Activated naive CD4-positive, alpha-beta T cell treated with anti-CD3 and anti-CD28 coated beads, Interleukin-2, amount 10 ng/mL, durations not matched to agents 7 days and 5 days (primary cell): ENCODE measurements at regions not wholly inside any gene's neighbourhood (a gene's known extent, or its start where the extent isn't known, plus 50 kb on each side); places are given as distances from the start of the nearest gene placed in this dataset.

Experiments
- CTCF ChIA-PET: fragments of 350-600 bp; sonication (Branson Sonifier 250); formaldehyde crosslinking; loops from one replicate; lab custom pipeline; 2021; ENCODE audit warnings: antibody characterized with exemption; lab: Charles Lee
- DNase-seq: peaks from one replicate; pipeline ENCODE4 v3.0.0-alpha.2; 2020
- H3K27ac Mint-ChIP-seq: one replicate; pipeline ENCODE4 v1.8.0; 2021; ENCODE audit warnings: mild to moderate bottlenecking, moderate library complexity, mixed read lengths
- H3K27me3 Mint-ChIP-seq: one replicate; pipeline ENCODE4 v1.8.0; 2021; ENCODE audit warnings: mild to moderate bottlenecking, mixed read lengths
- H3K36me3 Mint-ChIP-seq: one replicate; pipeline ENCODE4 v1.8.0; 2021; ENCODE audit warnings: mixed read lengths
- H3K4me1 Mint-ChIP-seq: one replicate; pipeline ENCODE4 v1.8.0; 2021; ENCODE audit warnings: mixed read lengths
- H3K4me3 Mint-ChIP-seq: one replicate; pipeline ENCODE4 v1.8.0; 2021; ENCODE audit warnings: mild to moderate bottlenecking, moderate library complexity, mixed read lengths
- H3K9me3 Mint-ChIP-seq: one replicate; pipeline ENCODE4 v1.8.0; 2021; ENCODE audit warnings: mixed read lengths

DNA sequence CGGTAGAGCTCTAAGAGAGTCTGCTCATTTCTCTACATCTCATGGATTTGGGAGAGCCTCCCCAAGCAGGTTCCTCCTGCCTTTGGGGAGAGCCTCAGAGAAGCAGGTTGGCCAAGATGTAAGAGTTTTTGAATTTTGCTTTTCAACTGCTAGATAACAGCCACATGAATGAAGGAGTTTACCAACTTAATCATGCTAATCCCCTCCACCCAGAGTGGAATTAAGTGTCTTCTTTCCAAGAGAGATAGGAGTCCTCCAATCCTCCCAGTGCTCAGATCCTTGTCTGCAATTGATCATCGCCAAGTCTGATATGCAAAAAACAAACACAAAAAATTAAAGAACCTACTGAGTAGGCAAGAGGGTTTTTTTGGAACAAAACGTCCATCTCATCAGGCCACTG is 99.4 kb upstream of the MAP3K1 start:
- Mint-ChIP-seq H3K27ac (no peak overlapping the region), H3K9me3 (peaks cover 1% of the 10 kb centered on the region), H3K27me3 (peaks cover 49% of the 10 kb centered on the region), H3K4me1 (peaks cover 30% of the 10 kb centered on the region), H3K4me3 (no peak overlapping the region), H3K36me3 (peaks cover 6% of the 10 kb centered on the region)
- DNase-seq = no peak
- CTCF ChIA-PET = no interaction called here

- Mint-ChIP-seq H3K36me3 (peaks cover 26% of the 10 kb centered on the region), H3K4me1 (peaks cover 40% of the 10 kb centered on the region), H3K27ac (no peak overlapping the region), H3K27me3 (peaks cover 34% of the 10 kb centered on the region), H3K9me3 (peaks cover 13% of the 10 kb centered on the region), H3K4me3 (no peak overlapping the region)
- no peak for DNase-seq
- CTCF ChIA-PET = interaction anchor here (1.1 kb wide), 1 partner anchor 9 kb away, joined by 3 read pairs; no protein-coding TSS in a partner anchor
These were observed 102.3 kb upstream of the MAP3K1 start for GRCh38 chr5:56712895-56713591.

DNA sequence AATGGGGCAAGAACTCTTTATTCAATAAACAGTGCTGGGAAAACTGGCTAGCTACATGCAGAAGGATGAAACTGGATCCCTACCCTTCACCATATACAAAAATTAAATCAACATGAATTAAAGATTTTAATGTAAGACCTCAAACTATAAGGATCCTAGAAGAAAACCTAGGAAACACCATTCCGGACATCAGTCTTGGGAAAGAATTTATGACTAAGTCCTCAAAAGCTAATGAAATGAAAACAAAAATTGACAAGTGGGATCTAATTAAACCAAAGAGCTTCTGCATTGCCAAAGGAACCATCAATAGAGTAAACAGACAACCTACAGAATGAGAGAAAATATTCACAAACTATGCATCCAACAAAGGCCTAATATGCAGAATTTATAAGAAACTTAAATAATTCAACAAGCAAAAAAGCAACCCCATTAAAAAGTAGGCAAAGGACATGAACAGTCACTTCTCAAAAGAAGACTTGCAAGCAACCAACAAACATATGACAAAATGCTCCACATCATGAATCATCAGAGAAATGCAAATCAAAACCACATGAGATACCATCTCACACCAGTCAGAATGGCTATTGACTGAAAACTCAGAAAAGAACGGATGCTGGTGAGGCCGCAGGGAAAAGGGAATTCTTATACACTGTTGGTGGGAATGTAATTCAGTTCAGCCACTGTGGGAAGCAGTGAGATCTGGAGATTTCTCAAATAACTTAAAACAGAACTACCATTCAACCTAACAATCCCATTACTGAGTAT is 104.3 kb upstream of the MAP3K1 start:
- no peak overlapping the region for H3K4me3 Mint-ChIP-seq
- peaks cover 14% of the 10 kb centered on the region for H3K9me3 Mint-ChIP-seq
- peaks cover 16% of the 10 kb centered on the region for H3K27me3 Mint-ChIP-seq
- CTCF ChIA-PET = no interaction called here
- peaks cover 30% of the 10 kb centered on the region for H3K36me3 Mint-ChIP-seq
- peaks cover 26% of the 10 kb centered on the region for H3K4me1 Mint-ChIP-seq
- peak overlapping the region; percentile 58 for H3K27ac Mint-ChIP-seq
- no peak for DNase-seq

DNA sequence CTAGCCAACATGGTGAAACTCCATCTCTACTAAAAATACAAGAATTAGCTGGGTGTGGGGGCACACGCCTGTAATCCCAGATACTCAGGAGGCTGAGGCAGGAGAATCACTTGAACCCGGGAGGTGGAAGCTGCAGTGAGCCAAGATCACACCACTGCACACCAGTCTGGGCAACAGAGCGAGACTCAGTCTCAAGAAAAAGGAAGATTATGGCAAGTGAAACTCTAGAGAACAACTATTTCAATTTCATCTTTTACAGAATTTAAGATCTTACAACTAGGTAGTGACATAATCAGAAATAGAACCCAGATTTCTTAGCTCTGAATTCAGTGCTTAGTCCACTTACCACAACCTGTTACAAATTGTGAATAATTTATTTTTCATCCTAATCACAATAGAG is 108.8 kb upstream of the MAP3K1 start:
- Mint-ChIP-seq H3K4me1 (peaks cover 47% of the 10 kb centered on the region), H3K9me3 (peaks cover 14% of the 10 kb centered on the region), H3K36me3 (peaks cover 33% of the 10 kb centered on the region), H3K4me3 (no peak overlapping the region), H3K27me3 (peaks cover 10% of the 10 kb centered on the region), H3K27ac (no peak overlapping the region)
- DNase-seq = no peak
- CTCF ChIA-PET = no interaction called here

DNA sequence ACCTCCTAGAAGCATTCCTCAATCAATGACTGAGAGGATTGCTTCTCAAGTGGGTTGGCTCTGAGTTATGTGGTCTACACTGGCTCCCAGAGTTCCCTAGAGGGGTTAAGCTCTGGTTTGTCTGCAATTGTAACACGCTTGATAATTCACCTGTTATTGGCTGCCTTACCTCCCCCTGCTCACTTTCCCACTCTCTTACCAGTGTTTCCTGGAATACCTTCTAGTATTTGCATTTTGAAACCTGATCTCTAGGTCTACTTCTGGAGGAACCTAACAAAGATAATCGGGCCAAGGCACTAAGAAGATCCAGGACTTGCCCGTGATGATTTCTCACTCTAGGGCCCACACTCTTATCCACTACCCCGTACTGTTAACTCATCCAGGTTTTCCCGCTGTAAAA is 110.1 kb upstream of the MAP3K1 start:
- CTCF ChIA-PET = no interaction called here
- Mint-ChIP-seq H3K4me3 (no peak overlapping the region), H3K9me3 (peaks cover 12% of the 10 kb centered on the region), H3K27ac (no peak overlapping the region), H3K27me3 (peaks cover 10% of the 10 kb centered on the region), H3K36me3 (peaks cover 33% of the 10 kb centered on the region), H3K4me1 (peaks cover 47% of the 10 kb centered on the region)
- DNase-seq = no peak

DNA sequence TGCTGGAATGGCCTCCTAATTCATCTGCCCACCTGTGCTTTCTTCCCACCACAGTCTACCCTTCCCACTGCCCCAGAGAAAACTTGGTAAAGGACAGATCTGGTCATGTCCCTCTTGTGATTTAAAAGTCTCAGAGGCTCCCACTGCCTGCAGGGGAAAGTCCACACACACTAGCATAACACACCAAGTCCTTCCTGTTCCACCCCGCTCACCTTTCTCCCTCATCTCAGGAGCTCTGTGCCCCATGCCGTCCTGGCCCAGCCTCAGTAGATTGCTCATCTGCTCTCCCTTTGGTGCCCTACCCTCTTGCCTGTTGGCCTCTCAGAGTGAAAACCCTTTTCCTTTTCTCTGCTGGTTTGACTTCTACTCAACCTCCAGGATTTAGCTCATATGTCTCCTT is 111.4 kb upstream of the MAP3K1 start:
- CTCF ChIA-PET = interaction anchor here (0.9 to 1.0 kb wide), 2 partner anchors 10 to 34 kb away, joined by 3 read pairs; no protein-coding TSS in a partner anchor
- DNase-seq = no peak
- no peak overlapping the region for H3K4me3 Mint-ChIP-seq
- H3K27me3 Mint-ChIP-seq = peaks cover 6% of the 10 kb centered on the region
- H3K27ac Mint-ChIP-seq = no peak overlapping the region
- peaks cover 54% of the 10 kb centered on the region for H3K4me1 Mint-ChIP-seq
- peaks cover 4% of the 10 kb centered on the region for H3K9me3 Mint-ChIP-seq
- H3K36me3 Mint-ChIP-seq = peaks cover 22% of the 10 kb centered on the region

DNA sequence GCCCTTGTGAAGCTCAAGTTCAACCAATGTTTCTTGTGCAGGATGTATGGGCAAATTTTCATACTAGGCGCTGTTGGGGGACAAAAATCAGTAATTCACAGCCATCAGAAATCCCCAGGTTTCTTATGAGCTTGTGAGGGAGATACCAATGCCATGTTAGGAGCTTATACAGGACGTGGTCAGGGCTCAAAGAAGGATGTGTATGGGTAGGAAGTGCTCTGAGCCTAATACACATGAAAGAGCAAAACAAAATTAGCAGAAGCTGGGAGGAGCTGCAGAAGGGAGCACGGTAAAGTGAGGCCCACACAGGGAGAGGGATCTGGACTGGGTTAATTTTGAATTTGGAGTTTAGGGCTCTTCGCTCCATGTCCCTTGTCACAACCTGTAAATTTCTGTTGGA is 114.6 kb upstream of the MAP3K1 start:
- H3K27ac Mint-ChIP-seq = peak overlapping the region; percentile 65
- H3K4me1 Mint-ChIP-seq = peaks cover 80% of the 10 kb centered on the region
- CTCF ChIA-PET = interaction anchor here (0.6 to 1.3 kb wide), 2 partner anchors 35 to 126 kb away, joined by 3 read pairs; no protein-coding TSS in a partner anchor
- peaks cover 10% of the 10 kb centered on the region for H3K36me3 Mint-ChIP-seq
- H3K9me3 Mint-ChIP-seq = no peaks in the 10 kb centered on the region
- H3K27me3 Mint-ChIP-seq = peaks cover 6% of the 10 kb centered on the region
- peak; percentile 34 for DNase-seq
- H3K4me3 Mint-ChIP-seq = peak overlapping the region; percentile 5

DNA sequence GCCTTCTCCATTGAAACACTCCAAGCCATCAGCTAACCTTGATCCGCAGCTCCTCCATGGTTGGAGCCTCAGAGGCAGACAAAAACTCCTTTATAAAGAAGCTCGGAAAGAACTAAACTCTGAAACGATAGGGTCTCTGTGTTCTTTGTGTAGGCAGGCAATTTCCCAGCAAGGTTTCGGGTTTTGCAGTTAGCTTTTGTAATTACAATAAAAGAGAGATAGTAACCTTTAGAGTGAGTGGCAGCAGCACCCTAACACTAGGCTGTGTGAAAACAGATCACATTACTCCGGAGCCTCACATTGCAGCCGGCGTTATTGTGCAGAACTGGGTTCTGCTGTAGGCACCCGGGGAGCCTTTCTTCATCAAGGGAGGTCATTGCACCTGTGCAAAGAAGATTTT is 115.8 kb upstream of the MAP3K1 start:
- H3K27me3 Mint-ChIP-seq = peaks cover 6% of the 10 kb centered on the region
- CTCF ChIA-PET = interaction anchor here (0.7 to 1.6 kb wide), 2 partner anchors 104 to 139 kb away, joined by 3 read pairs; no protein-coding TSS in a partner anchor
- DNase-seq = no peak
- peak overlapping the region; percentile 89 for H3K27ac Mint-ChIP-seq
- peaks cover 12% of the 10 kb centered on the region for H3K36me3 Mint-ChIP-seq
- H3K4me3 Mint-ChIP-seq = peak overlapping the region; percentile 8
- peaks cover 82% of the 10 kb centered on the region for H3K4me1 Mint-ChIP-seq
- peaks cover 7% of the 10 kb centered on the region for H3K9me3 Mint-ChIP-seq

DNA sequence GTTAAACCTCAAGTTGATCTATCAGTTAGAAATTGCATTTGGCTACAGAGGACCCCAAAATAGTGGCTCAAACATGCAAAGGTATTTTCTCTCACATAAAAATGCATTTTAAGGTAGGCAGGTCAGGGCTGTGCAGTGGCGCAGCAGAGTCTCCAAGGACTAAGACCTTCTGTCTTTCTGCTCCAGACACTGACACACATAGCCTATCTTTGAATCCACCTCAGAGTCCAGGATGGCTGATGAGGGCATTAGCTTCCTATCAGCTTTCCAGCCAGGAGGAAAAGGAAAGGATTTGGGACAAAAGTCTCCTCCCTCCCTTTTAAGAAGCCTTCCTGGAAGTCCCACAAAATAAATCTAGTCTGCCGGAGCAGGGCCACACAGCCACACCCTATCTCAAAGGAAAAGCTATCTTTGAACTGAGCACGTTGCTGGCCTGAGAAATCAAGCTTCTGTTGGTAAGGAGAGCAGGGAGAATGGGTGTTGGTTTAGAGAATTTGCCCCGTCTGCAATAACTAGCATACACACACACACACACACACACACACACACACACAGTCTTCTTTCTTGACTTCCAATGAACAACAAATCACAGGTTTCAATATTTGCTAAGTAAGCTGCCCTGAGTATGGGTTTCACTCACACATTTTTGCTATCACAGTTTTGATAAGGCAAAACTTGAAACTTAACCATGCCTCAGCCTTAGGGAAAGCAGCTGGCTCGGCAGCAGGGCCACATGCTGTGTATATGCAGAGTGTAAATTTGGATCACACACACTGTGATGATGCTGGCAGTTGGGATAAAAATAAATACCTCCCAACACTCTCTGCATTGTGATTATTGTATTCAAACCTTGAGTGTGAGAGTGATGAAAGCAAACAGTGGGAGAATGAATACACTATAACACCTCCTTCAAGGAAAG is 116.6 kb upstream of the MAP3K1 start:
- Mint-ChIP-seq H3K4me1 (peaks cover 85% of the 10 kb centered on the region), H3K27me3 (peaks cover under 1% of the 10 kb centered on the region), H3K4me3 (peak overlapping the region; percentile 3), H3K9me3 (peaks cover 13% of the 10 kb centered on the region), H3K27ac (peak overlapping the region; percentile 89), H3K36me3 (peaks cover 18% of the 10 kb centered on the region)
- peak; percentile 31 for DNase-seq
- CTCF ChIA-PET = interaction anchor here (0.6 to 1.6 kb wide), 4 partner anchors 28 to 140 kb away, joined by 3 to 4 read pairs (median 3); no protein-coding TSS in a partner anchor

GRCh38 chr5:56696900-56697299 is 118.4 kb upstream of the MAP3K1 start:
- Mint-ChIP-seq H3K9me3 (peaks cover 15% of the 10 kb centered on the region), H3K4me3 (no peak overlapping the region), H3K27ac (no peak overlapping the region), H3K27me3 (no peaks in the 10 kb centered on the region), H3K36me3 (peaks cover 22% of the 10 kb centered on the region), H3K4me1 (peaks cover 92% of the 10 kb centered on the region)
- CTCF ChIA-PET = interaction anchor here (1.2 kb wide), 1 partner anchor 27 kb away, joined by 3 read pairs; no protein-coding TSS in a partner anchor
- no peak for DNase-seq

DNA sequence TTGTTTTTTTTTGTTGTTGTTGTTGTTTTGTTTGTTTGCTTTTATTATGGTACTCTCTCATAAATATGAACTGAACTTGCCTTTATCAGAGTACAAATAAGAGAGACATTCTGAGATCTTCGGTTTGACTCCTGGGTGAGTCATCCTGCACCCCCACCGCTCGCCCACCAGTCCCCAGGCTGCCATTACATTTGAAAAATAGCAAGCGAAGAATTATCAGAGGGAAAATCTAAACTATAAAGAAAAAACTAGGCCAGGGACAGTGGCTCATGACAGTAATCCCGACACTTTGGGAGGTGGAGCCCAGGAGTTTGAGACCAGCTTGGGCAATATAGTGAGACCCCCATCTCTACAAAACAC is 122.1 kb upstream of the MAP3K1 start:
- H3K27ac Mint-ChIP-seq = peak overlapping the region; percentile 88
- peaks cover 5% of the 10 kb centered on the region for H3K27me3 Mint-ChIP-seq
- peaks cover 40% of the 10 kb centered on the region for H3K36me3 Mint-ChIP-seq
- DNase-seq = no peak
- CTCF ChIA-PET = no interaction called here
- peaks cover 90% of the 10 kb centered on the region for H3K4me1 Mint-ChIP-seq
- H3K4me3 Mint-ChIP-seq = no peak overlapping the region
- H3K9me3 Mint-ChIP-seq = peaks cover 17% of the 10 kb centered on the region

- H3K27ac Mint-ChIP-seq = peak overlapping the region; percentile 88
These were observed 122.8 kb upstream of the MAP3K1 start for GRCh38 chr5:56692359-56693219.

DNA sequence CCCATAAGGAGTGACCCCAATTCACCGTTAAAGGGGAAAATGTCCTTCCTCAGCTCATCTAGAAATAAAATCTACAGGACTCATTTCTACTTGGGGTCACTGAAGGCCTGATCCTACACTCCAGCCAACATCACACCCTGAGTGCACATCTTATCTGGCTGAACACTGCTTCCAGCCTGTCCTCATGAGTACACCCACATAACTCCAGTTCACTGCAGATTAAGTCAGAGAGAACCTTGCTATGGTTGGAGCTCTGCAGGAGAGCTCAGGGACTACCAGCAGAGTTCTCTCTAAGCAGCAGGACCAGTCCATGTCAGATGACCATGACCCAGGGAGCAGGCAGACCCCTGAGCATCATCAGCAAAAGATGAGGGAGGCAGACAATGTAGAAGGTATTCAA is 126.9 kb upstream of the MAP3K1 start:
- peaks cover 5% of the 10 kb centered on the region for H3K27me3 Mint-ChIP-seq
- peaks cover 44% of the 10 kb centered on the region for H3K36me3 Mint-ChIP-seq
- peaks cover 93% of the 10 kb centered on the region for H3K4me1 Mint-ChIP-seq
- H3K9me3 Mint-ChIP-seq = peaks cover 10% of the 10 kb centered on the region
- H3K27ac Mint-ChIP-seq = peak overlapping the region; percentile 31
- no peak overlapping the region for H3K4me3 Mint-ChIP-seq
- CTCF ChIA-PET = no interaction called here
- DNase-seq = no peak

More at GRCh38 chr5:56692359-56693219, 122.8 kb upstream of the MAP3K1 start:
- CTCF ChIA-PET = interaction anchor here (0.7 kb wide), 1 partner anchor 141 kb away, joined by 3 read pairs; no protein-coding TSS in a partner anchor
- H3K27me3 Mint-ChIP-seq = peaks cover 5% of the 10 kb centered on the region
- H3K4me3 Mint-ChIP-seq = peak overlapping the region; percentile 33
- peaks cover 92% of the 10 kb centered on the region for H3K4me1 Mint-ChIP-seq
- H3K9me3 Mint-ChIP-seq = peaks cover 17% of the 10 kb centered on the region
- DNase-seq = no peak
- H3K36me3 Mint-ChIP-seq = peaks cover 44% of the 10 kb centered on the region
